ENCODE measurements at regions not wholly inside any gene's neighbourhood (a gene's known extent, or its start where the extent isn't known, plus 50 kb on each side); places are given as distances from the start of the nearest gene placed in this dataset.

- no peak for TF ChIP-seq CTCF (IDR thresholded peaks at IDR 0.05; ENCODE audit: poor library complexity)
- TF ChIP-seq EZH2 (IDR thresholded peaks at IDR 0.05; ENCODE audit: borderline replicate concordance), result no peak
Measured at GRCh38 chr6:56890683-56891429, 64.1 kb upstream of the BEND6 start.
